Vagina (tissue), 2 donors: ENCODE measurements at regions not wholly inside any gene's neighbourhood (a gene's known extent, or its start where the extent isn't known, plus 50 kb on each side); places are given as distances from the start of the nearest gene placed in this dataset.

Experiments used
- POLR2AphosphoS5 ChIP-seq, 2 donors: sonication (generic); formaldehyde crosslinking; IDR thresholded peaks; one replicate each; pipeline ENCODE4 v1.9.0; 2017; ENCODE audit warnings: antibody characterized with exemption in 2 of 2, mild to moderate bottlenecking in 2 of 2, low read depth in 1 of 2; ENCODE audit not compliant: insufficient read depth in 1 of 2
- TF ChIP-seq, protein P1 (sequence below), 3 experiments: fragments of 450-650 bp in 2 of 3; fragments of 200-600 bp in 1 of 3; sonication (generic) in 1 of 3; IDR thresholded peaks; one replicate each; pipeline ENCODE4 v1.5.1; 2017 to 2019; ENCODE audit warnings: antibody characterized with exemption in 3 of 3, mild to moderate bottlenecking in 2 of 3, moderate library complexity in 2 of 3

DNA sequence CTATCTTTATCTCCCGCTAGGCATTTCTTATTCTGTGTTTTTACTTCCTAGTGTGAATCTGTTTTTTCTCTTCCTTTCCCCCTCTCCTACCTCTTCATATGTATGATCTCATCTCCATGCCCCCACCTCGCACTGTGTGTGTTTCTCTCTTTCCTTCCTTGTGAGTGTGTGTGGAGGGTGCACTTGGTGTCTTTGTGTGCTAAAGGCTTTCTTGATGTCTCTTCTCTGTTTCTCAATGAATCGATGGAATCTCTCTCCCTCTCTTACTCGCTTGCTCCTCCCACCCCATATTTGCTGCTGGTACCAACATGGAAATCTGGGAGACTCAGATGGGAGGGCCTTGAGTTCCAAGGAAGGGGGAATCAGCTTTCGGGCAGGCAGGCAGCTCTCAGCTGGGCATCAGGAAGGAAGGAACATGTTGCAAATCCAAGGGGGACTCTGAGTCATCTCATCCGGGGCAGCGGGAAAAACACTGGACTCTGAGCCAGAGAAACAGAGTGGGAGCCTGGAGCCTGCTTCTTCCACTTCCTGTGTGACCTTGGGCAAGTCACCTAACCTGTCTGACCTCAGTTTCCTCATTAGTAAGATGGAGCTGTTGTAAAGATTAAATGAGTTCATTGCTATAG, 147.5 kb downstream of the PTPRU start:
- TF ChIP-seq, protein P1, sequence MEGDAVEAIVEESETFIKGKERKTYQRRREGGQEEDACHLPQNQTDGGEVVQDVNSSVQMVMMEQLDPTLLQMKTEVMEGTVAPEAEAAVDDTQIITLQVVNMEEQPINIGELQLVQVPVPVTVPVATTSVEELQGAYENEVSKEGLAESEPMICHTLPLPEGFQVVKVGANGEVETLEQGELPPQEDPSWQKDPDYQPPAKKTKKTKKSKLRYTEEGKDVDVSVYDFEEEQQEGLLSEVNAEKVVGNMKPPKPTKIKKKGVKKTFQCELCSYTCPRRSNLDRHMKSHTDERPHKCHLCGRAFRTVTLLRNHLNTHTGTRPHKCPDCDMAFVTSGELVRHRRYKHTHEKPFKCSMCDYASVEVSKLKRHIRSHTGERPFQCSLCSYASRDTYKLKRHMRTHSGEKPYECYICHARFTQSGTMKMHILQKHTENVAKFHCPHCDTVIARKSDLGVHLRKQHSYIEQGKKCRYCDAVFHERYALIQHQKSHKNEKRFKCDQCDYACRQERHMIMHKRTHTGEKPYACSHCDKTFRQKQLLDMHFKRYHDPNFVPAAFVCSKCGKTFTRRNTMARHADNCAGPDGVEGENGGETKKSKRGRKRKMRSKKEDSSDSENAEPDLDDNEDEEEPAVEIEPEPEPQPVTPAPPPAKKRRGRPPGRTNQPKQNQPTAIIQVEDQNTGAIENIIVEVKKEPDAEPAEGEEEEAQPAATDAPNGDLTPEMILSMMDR (IDR thresholded peaks at IDR 0.05): no peak
- no peak for TF ChIP-seq POLR2AphosphoS5 (IDR thresholded peaks at IDR 0.05; ENCODE audit: insufficient read depth in 1 of 2, low read depth in 1 of 2)
